Activated CD8-positive, alpha-beta T cell treated with anti-CD3 and anti-CD28 coated beads for 36 hours (primary cell): ENCODE measurements at regions not wholly inside any gene's neighbourhood (a gene's known extent, or its start where the extent isn't known, plus 50 kb on each side); places are given as distances from the start of the nearest gene placed in this dataset.

Experiments
- ATAC-seq: fragments of 200-7000 bp; cut with Tn5 transposase; one replicate; pipeline ENCODE4 v1.10.0; 2021; ENCODE audit warnings: mild to moderate bottlenecking, moderate library complexity
- CTCF ChIA-PET: fragments of 350-600 bp; sonication (Branson Sonifier 250); formaldehyde crosslinking; loops from one replicate; lab custom pipeline; 2021; ENCODE audit warnings: antibody characterized with exemption; lab: Charles Lee
- POLR2A ChIA-PET: fragments of 350-600 bp; sonication (Branson Sonifier 250); formaldehyde crosslinking; loops from one replicate; lab custom pipeline; 2021; ENCODE audit warnings: antibody characterized with exemption; lab: Charles Lee
- DNase-seq: peaks from one replicate; pipeline ENCODE4 v3.0.0-alpha.2; 2020
- H3K27ac Mint-ChIP-seq: one replicate; pipeline ENCODE4 v1.8.0; 2021; ENCODE audit warnings: mild to moderate bottlenecking, mixed read lengths
- H3K27me3 Mint-ChIP-seq: one replicate; pipeline ENCODE4 v1.8.0; 2021; ENCODE audit warnings: mixed read lengths
- H3K36me3 Mint-ChIP-seq: one replicate; pipeline ENCODE4 v1.8.0; 2021; ENCODE audit warnings: low read depth, mixed read lengths
- H3K4me1 Mint-ChIP-seq: one replicate; pipeline ENCODE4 v1.8.0; 2021; ENCODE audit warnings: low read depth, mixed read lengths
- H3K4me3 Mint-ChIP-seq: one replicate; pipeline ENCODE4 v1.8.0; 2021; ENCODE audit warnings: mild to moderate bottlenecking, moderate library complexity, mixed read lengths
- H3K9me3 Mint-ChIP-seq: one replicate; pipeline ENCODE4 v1.8.0; 2021; ENCODE audit warnings: mixed read lengths
- CTCF ChIP-seq: fragments of 200-600 bp; IDR thresholded peaks from one replicate; pipeline ENCODE4 v1.8.0; 2022; ENCODE audit warnings: antibody characterized with exemption, mild to moderate bottlenecking
- intact Hi-C: fragments of 100-400 bp; cut with micrococcal nuclease; formaldehyde crosslinking; loops from one replicate; pipeline ENCODE4 v1.10.0; 2022

- H3K27ac Mint-ChIP-seq = no peak overlapping the region
- ATAC-seq (no peak), DNase-seq (no peak)
- ChIA-PET CTCF (no interaction called here), POLR2A (no interaction called here)
- no peaks in the 10 kb centered on the region for H3K9me3 Mint-ChIP-seq
- H3K4me1 Mint-ChIP-seq = no peaks in the 10 kb centered on the region
- H3K4me3 Mint-ChIP-seq = no peak overlapping the region
- TF ChIP-seq CTCF = no peak
- intact Hi-C loops = no loop called here
- no peaks in the 10 kb centered on the region for H3K36me3 Mint-ChIP-seq
- H3K27me3 Mint-ChIP-seq = no peaks in the 10 kb centered on the region
These were observed 221.5 kb upstream of the FAM241A start for GRCh38 chr4:111923786-111924185.

- no peaks in the 10 kb centered on the region for H3K4me1 Mint-ChIP-seq
- no peak overlapping the region for H3K4me3 Mint-ChIP-seq
- DNase-seq (no peak), ATAC-seq (no peak)
- intact Hi-C loops = no loop called here
- no peaks in the 10 kb centered on the region for H3K36me3 Mint-ChIP-seq
- CTCF ChIA-PET = no interaction called here
- no peaks in the 10 kb centered on the region for H3K9me3 Mint-ChIP-seq
- POLR2A ChIA-PET = no interaction called here
- no peak overlapping the region for H3K27ac Mint-ChIP-seq
- TF ChIP-seq CTCF = no peak
- H3K27me3 Mint-ChIP-seq = no peaks in the 10 kb centered on the region
These were observed 220.6 kb upstream of the FAM241A start for GRCh38 chr4:111924696-111925095.

- no peak overlapping the region for H3K4me3 Mint-ChIP-seq
- H3K9me3 Mint-ChIP-seq = no peaks in the 10 kb centered on the region
- CTCF ChIA-PET = no interaction called here
- H3K27me3 Mint-ChIP-seq = peaks cover 1% of the 10 kb centered on the region
- ATAC-seq = no peak
- no peaks in the 10 kb centered on the region for H3K4me1 Mint-ChIP-seq
- H3K27ac Mint-ChIP-seq = no peak overlapping the region
- no peak for TF ChIP-seq CTCF
- intact Hi-C loops = no loop called here
- H3K36me3 Mint-ChIP-seq = no peaks in the 10 kb centered on the region
- POLR2A ChIA-PET = no interaction called here
- no peak for DNase-seq
These were observed 214.6 kb upstream of the FAM241A start for GRCh38 chr4:111930659-111931058.

- no peak for TF ChIP-seq CTCF
- no peaks in the 10 kb centered on the region for H3K9me3 Mint-ChIP-seq
- no peaks in the 10 kb centered on the region for H3K4me1 Mint-ChIP-seq
- H3K4me3 Mint-ChIP-seq = no peak overlapping the region
- intact Hi-C loops = no loop called here
- H3K36me3 Mint-ChIP-seq = no peaks in the 10 kb centered on the region
- CTCF ChIA-PET = no interaction called here
- POLR2A ChIA-PET = no interaction called here
- H3K27me3 Mint-ChIP-seq = peaks cover 1% of the 10 kb centered on the region
- DNase-seq = no peak
- no peak for ATAC-seq
- H3K27ac Mint-ChIP-seq = no peak overlapping the region
These were observed 211.6 kb upstream of the FAM241A start for GRCh38 chr4:111933703-111934102.

GRCh38 chr4:111934314-111934713 is 210.9 kb upstream of the FAM241A start:
- ATAC-seq = no peak
- DNase-seq = no peak
- Mint-ChIP-seq H3K27ac (no peak overlapping the region), H3K27me3 (peaks cover 1% of the 10 kb centered on the region), H3K36me3 (no peaks in the 10 kb centered on the region), H3K4me1 (no peaks in the 10 kb centered on the region), H3K4me3 (no peak overlapping the region), H3K9me3 (no peaks in the 10 kb centered on the region)
- intact Hi-C loops = no loop called here
- CTCF ChIA-PET = no interaction called here
- POLR2A ChIA-PET = no interaction called here
- TF ChIP-seq CTCF = no peak
